SK-N-SH (cell line): ENCODE measurements at regions not wholly inside any gene's neighbourhood (a gene's known extent, or its start where the extent isn't known, plus 50 kb on each side); places are given as distances from the start of the nearest gene placed in this dataset.

Experiments
- CTCF ChIA-PET: fragments of 300-600, 350-600 bp; formaldehyde crosslinking; extraction: SDS; loops from one replicate; lab custom pipeline; 2021; lab: Yijun Ruan, JAX
- POLR2A ChIA-PET: fragments of 350-600 bp; sonication (Branson Sonifier 250); formaldehyde crosslinking; extraction: SDS; loops from one replicate; lab custom pipeline; 2020; ENCODE audit warnings: antibody characterized with exemption, inconsistent platforms; lab: Yijun Ruan, JAX
- DNase-seq: peaks from one replicate; pipeline ENCODE4 v3.0.0; 2012
- H2AFZ ChIP-seq: fragments of 200-600 bp; sonication (generic); 2 replicates; pipeline ENCODE4 v1.8.1; 2016; ENCODE audit warnings: antibody characterized with exemption, mild to moderate bottlenecking, low read depth
- H3F3A ChIP-seq: fragments of 200-600 bp; sonication (generic); replicated peaks from 2 replicates; pipeline ENCODE3; 2016; ENCODE audit warnings: antibody characterized with exemption, mild to moderate bottlenecking; ENCODE audit not compliant: insufficient read depth
- H3K27ac ChIP-seq, 2 experiments: fragments of 200-500 bp in 1 of 2; fragments of 200-600 bp in 1 of 2; sonication (Bioruptor generic) in 1 of 2; sonication (generic), shearing (Covaris generic) in 1 of 2; 2 replicates each; pipeline versions ENCODE4 v1.5.1 to v1.6.1; 2014 to 2016; ENCODE audit warnings: low read depth in 2 of 2, inconsistent platforms in 1 of 2, low read length in 1 of 2, mild to moderate bottlenecking in 1 of 2, mixed read lengths in 1 of 2
- H3K27me3 ChIP-seq: fragments of 200-600 bp; sonication (generic), shearing (Covaris generic); 2 replicates; pipeline ENCODE4 v1.6.1; 2016; ENCODE audit warnings: mixed run types; ENCODE audit not compliant: insufficient read depth
- H3K36me3 ChIP-seq, 2 experiments: fragments of 200-500 bp in 1 of 2; fragments of 200-600 bp in 1 of 2; sonication (Bioruptor generic) in 1 of 2; sonication (generic) in 1 of 2; replicated peaks in 1 of 2; 2 replicates each; pipeline versions ENCODE3 to v1.5.1; 2014 to 2016; ENCODE audit warnings: low read length in 1 of 2, mild to moderate bottlenecking in 1 of 2; ENCODE audit not compliant: insufficient read depth in 2 of 2, control insufficient read depth in 1 of 2
- H3K4me1 ChIP-seq, 2 experiments: fragments of 200-500 bp in 1 of 2; fragments of 200-600 bp in 1 of 2; sonication (Bioruptor generic) in 1 of 2; sonication (generic), shearing (Covaris generic) in 1 of 2; 2 replicates each; pipeline versions ENCODE4 v1.5.1 to v1.6.1; 2014 to 2016; ENCODE audit warnings: low read depth in 1 of 2, low read length in 1 of 2, mixed run types in 1 of 2; ENCODE audit not compliant: insufficient read depth in 2 of 2, control insufficient read depth in 1 of 2
- H3K4me2 ChIP-seq: fragments of 200-600 bp; sonication (generic), shearing (Covaris generic); 2 replicates; pipeline ENCODE4 v1.6.1; 2017; ENCODE audit warnings: mixed run types
- H3K4me3 ChIP-seq, 2 experiments: fragments of 200-500 bp in 1 of 2; fragments of 200-600 bp in 1 of 2; sonication (Bioruptor generic) in 1 of 2; sonication (generic), shearing (Covaris generic) in 1 of 2; 2 replicates each; pipeline versions ENCODE4 v1.5.1 to v1.8.1; 2014 to 2016; ENCODE audit warnings: low read depth in 2 of 2, inconsistent platforms in 1 of 2, low read length in 1 of 2, mild to moderate bottlenecking in 1 of 2, mixed read lengths in 1 of 2, moderate library complexity in 1 of 2
- H3K79me2 ChIP-seq: fragments of 200-600 bp; sonication (generic); 2 replicates; pipeline ENCODE4 v1.8.1; 2017; ENCODE audit warnings: mild to moderate bottlenecking; ENCODE audit not compliant: insufficient read depth
- H3K9ac ChIP-seq: fragments of 200-600 bp; sonication (generic); 2 replicates; pipeline ENCODE4 v1.6.1; 2017; ENCODE audit warnings: mixed run types
- H3K9me2 ChIP-seq: fragments of 200-600 bp; sonication (generic); 2 replicates; pipeline ENCODE4 v1.6.1; 2017; ENCODE audit warnings: mixed run types
- H3K9me3 ChIP-seq: fragments of 200-600 bp; sonication (generic); 2 replicates; pipeline ENCODE4 v1.6.1; 2017; ENCODE audit warnings: mixed run types, mild to moderate bottlenecking, moderate library complexity
- H4K20me1 ChIP-seq: fragments of 200-600 bp; sonication (generic); 2 replicates; pipeline ENCODE4 v1.6.1; 2017; ENCODE audit warnings: mild to moderate bottlenecking, mixed run types; ENCODE audit not compliant: insufficient read depth
- CHD2 ChIP-seq: fragments of 150-350 bp; IDR thresholded peaks from 2 replicates; pipeline ENCODE4 v1.6.1; 2018; ENCODE audit warnings: low read length; ENCODE audit not compliant: partially characterized antibody
- ELF1 ChIP-seq: IDR thresholded peaks from 2 replicates; pipeline ENCODE4 v1.4.0; 2012
- FOXJ3 ChIP-seq: sonication (generic); formaldehyde crosslinking; IDR thresholded peaks from 2 replicates; pipeline ENCODE4 v1.5.1; 2020; ENCODE audit warnings: mild to moderate bottlenecking, missing genetic modification reagents
- JUND ChIP-seq: IDR thresholded peaks from 2 replicates; pipeline ENCODE4 v1.4.0; 2012
- MEF2A ChIP-seq: IDR thresholded peaks from 2 replicates; pipeline ENCODE4 v1.4.0; 2012; ENCODE audit warnings: low read depth, borderline replicate concordance
- NFIC ChIP-seq: IDR thresholded peaks from 2 replicates; pipeline ENCODE4 v1.4.0; 2012; ENCODE audit warnings: borderline replicate concordance
- RAD21 ChIP-seq: IDR thresholded peaks from 2 replicates; pipeline ENCODE4 v1.6.1; 2012; ENCODE audit warnings: mild to moderate bottlenecking, low read length
- RCOR1 ChIP-seq: fragments of 150-350 bp; IDR thresholded peaks from 2 replicates; pipeline ENCODE4 v1.6.1; 2017; ENCODE audit warnings: antibody characterized with exemption, low read length
- RFX5 ChIP-seq: IDR thresholded peaks from 2 replicates; pipeline ENCODE4 v1.6.1; 2012; ENCODE audit warnings: mild to moderate bottlenecking, improper control_type of control experiment, low read length
- USF1 ChIP-seq: IDR thresholded peaks from 2 replicates; pipeline ENCODE4 v1.4.0; 2012; ENCODE audit warnings: low read depth, borderline replicate concordance
- YY1 ChIP-seq: IDR thresholded peaks from 2 replicates; pipeline ENCODE4 v1.4.0; 2012; ENCODE audit warnings: low read depth, mild to moderate bottlenecking
- whole genome bisulfite sequencing: methylation state at CpG from one replicate; pipeline ENCODE4 v1.1.6; 2017; ENCODE audit warnings: low lambda C conversion rate; 5-methylcytosine and 5-hydroxymethylcytosine counted together
- TF ChIP-seq, protein P1 (sequence below): fragments of 150-350 bp; IDR thresholded peaks from 2 replicates; pipeline ENCODE4 v1.6.1; 2017; ENCODE audit warnings: antibody characterized with exemption, low read length, low read depth, borderline replicate concordance
- TF ChIP-seq, protein P2 (sequence below): IDR thresholded peaks from 2 replicates; pipeline ENCODE4; 2012
- TF ChIP-seq, protein P3 (sequence below): IDR thresholded peaks from 2 replicates; pipeline ENCODE4 v1.4.0; 2012; ENCODE audit warnings: low read depth, borderline replicate concordance

GRCh38 chr1:216826214-216826613, 103.0 kb upstream of the ESRRG start:
- H3K27ac ChIP-seq: no peak overlapping the region
- H3K36me3 ChIP-seq: no peaks in the 10 kb centered on the region
- no peak overlapping the region for H3K9ac ChIP-seq
- 71% methylated on average over 4 of the region's 4 CpGs for WGBS
- no peaks in the 10 kb centered on the region for H3K9me3 ChIP-seq
- DNase-seq: no peak
- H3F3A ChIP-seq: no peaks in the 10 kb centered on the region
- H3K4me3 ChIP-seq: no peak overlapping the region
- no peaks in the 10 kb centered on the region for H3K9me2 ChIP-seq
- no peak overlapping the region for H3K4me2 ChIP-seq
- CTCF ChIA-PET: interaction anchor here (1.0 to 2.4 kb wide), 2 partner anchors 15 to 76 kb away, joined by 3 to 8 read pairs; no protein-coding TSS in a partner anchor
- no peaks in the 10 kb centered on the region for H3K4me1 ChIP-seq
- no peaks in the 10 kb centered on the region for H3K79me2 ChIP-seq
- POLR2A ChIA-PET: no interaction called here
- TF ChIP-seq FOXJ3 (CRISPR knock-in tag) (no peak), ELF1 (no peak), USF1 (no peak), YY1 (no peak), MEF2A (no peak), NFIC (no peak), RFX5 (no peak), RCOR1 (no peak)
- TF ChIP-seq, protein P1, sequence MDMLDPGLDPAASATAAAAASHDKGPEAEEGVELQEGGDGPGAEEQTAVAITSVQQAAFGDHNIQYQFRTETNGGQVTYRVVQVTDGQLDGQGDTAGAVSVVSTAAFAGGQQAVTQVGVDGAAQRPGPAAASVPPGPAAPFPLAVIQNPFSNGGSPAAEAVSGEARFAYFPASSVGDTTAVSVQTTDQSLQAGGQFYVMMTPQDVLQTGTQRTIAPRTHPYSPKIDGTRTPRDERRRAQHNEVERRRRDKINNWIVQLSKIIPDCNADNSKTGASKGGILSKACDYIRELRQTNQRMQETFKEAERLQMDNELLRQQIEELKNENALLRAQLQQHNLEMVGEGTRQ: no peak
- TF ChIP-seq, protein P2, sequence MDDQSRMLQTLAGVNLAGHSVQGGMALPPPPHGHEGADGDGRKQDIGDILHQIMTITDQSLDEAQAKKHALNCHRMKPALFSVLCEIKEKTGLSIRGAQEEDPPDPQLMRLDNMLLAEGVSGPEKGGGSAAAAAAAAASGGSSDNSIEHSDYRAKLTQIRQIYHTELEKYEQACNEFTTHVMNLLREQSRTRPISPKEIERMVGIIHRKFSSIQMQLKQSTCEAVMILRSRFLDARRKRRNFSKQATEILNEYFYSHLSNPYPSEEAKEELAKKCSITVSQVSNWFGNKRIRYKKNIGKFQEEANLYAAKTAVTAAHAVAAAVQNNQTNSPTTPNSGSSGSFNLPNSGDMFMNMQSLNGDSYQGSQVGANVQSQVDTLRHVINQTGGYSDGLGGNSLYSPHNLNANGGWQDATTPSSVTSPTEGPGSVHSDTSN: no peak
- TF ChIP-seq, protein P3, sequence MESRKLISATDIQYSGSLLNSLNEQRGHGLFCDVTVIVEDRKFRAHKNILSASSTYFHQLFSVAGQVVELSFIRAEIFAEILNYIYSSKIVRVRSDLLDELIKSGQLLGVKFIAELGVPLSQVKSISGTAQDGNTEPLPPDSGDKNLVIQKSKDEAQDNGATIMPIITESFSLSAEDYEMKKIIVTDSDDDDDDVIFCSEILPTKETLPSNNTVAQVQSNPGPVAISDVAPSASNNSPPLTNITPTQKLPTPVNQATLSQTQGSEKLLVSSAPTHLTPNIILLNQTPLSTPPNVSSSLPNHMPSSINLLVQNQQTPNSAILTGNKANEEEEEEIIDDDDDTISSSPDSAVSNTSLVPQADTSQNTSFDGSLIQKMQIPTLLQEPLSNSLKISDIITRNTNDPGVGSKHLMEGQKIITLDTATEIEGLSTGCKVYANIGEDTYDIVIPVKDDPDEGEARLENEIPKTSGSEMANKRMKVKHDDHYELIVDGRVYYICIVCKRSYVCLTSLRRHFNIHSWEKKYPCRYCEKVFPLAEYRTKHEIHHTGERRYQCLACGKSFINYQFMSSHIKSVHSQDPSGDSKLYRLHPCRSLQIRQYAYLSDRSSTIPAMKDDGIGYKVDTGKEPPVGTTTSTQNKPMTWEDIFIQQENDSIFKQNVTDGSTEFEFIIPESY: no peak
- TF ChIP-seq, all 33 proteins: peak for 0
- Histone ChIP-seq H3K27me3 (no peaks in the 10 kb centered on the region), H4K20me1 (no peaks in the 10 kb centered on the region), H2AFZ (no peak overlapping the region)

DNA sequence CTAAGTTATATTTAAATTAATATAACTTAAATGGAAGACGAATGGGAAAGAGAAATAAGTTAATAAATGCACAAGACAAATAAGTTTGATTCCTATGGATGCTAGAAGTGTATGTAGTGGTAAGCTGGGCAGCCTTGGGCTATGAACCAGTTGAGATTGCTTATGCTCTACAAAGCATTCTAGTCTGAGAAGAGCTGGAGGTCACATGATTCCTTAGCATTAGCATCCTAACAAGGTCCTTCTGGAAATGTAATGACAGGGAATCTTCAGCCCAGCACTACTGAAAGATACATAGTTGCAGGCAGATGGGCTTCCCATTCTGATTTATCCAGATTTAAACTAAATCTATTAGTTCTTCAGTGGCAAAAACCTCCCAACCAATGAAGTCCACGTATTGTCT, 102.3 kb upstream of the ESRRG start:
- WGBS: 52% methylated on average over 2 of the region's 2 CpGs
- Histone ChIP-seq H3K27me3 (no peaks in the 10 kb centered on the region), H3K9me2 (no peaks in the 10 kb centered on the region), H3K4me3 (no peak overlapping the region), H2AFZ (no peak overlapping the region), H3K9ac (no peak overlapping the region), H3K9me3 (no peaks in the 10 kb centered on the region), H3K4me2 (no peak overlapping the region), H4K20me1 (no peaks in the 10 kb centered on the region), H3K79me2 (no peaks in the 10 kb centered on the region), H3K36me3 (no peaks in the 10 kb centered on the region), H3K27ac (no peak overlapping the region), H3K4me1 (no peaks in the 10 kb centered on the region; a peak in 1 of 4 replicates), H3F3A (no peaks in the 10 kb centered on the region)
- ChIA-PET POLR2A (no interaction called here), CTCF (interaction anchor here (1.0 kb wide), 1 partner anchor 75 kb away, joined by 3 read pairs; no protein-coding TSS in a partner anchor)
- no peak for TF ChIP-seq JUND
- TF ChIP-seq FOXJ3 (CRISPR knock-in tag): no peak
- TF ChIP-seq, protein P3: no peak
- TF ChIP-seq RAD21: no peak
- TF ChIP-seq CHD2: no peak
- no peak for DNase-seq
